Subcutaneous abdominal adipose tissue (tissue), 5 donors: ENCODE measurements at regions not wholly inside any gene's neighbourhood (a gene's known extent, or its start where the extent isn't known, plus 50 kb on each side); places are given as distances from the start of the nearest gene placed in this dataset.

Experiments used
- H3K27ac ChIP-seq: one replicate; pipeline ENCODE4 v1.7.0; 2013; ENCODE audit warnings: low read depth, mild to moderate bottlenecking, inconsistent platforms, low read length, moderate library complexity
- H3K27me3 ChIP-seq, 5 donors: one replicate each; pipeline ENCODE4 v1.7.0; 2013; ENCODE audit warnings: low read length in 5 of 5, inconsistent platforms in 1 of 5; ENCODE audit not compliant: control insufficient read depth in 5 of 5, insufficient read depth in 4 of 5
- H3K36me3 ChIP-seq, 5 donors: one replicate each; pipeline ENCODE4 v1.7.0; 2013; ENCODE audit warnings: low read length in 5 of 5; ENCODE audit not compliant: control insufficient read depth in 5 of 5, insufficient read depth in 5 of 5
- H3K4me1 ChIP-seq, 5 donors: one replicate each; pipeline ENCODE4 v1.7.0; 2013; ENCODE audit warnings: low read length in 5 of 5, mild to moderate bottlenecking in 3 of 5, moderate library complexity in 1 of 5; ENCODE audit not compliant: control insufficient read depth in 5 of 5, insufficient read depth in 5 of 5
- H3K4me3 ChIP-seq, 5 donors: one replicate each; pipeline ENCODE4 v1.7.0; 2013; ENCODE audit warnings: low read length in 5 of 5, low read depth in 1 of 5
- H3K9ac ChIP-seq, 5 donors: one replicate each; pipeline ENCODE4 v1.7.0; 2013; ENCODE audit warnings: low read length in 5 of 5, mild to moderate bottlenecking in 4 of 5, moderate library complexity in 3 of 5
- H3K9me3 ChIP-seq, 5 donors: one replicate each; pipeline ENCODE4 v1.7.0; 2013; ENCODE audit warnings: low read length in 5 of 5; ENCODE audit not compliant: control insufficient read depth in 5 of 5
- donor health status: healthy.
- donor health status: healthy.
- donor health status: healthy.
- donor health status: healthy.
- donor health status: healthy.

- Histone ChIP-seq H3K9ac (no peak overlapping the region), H3K27ac (no peak overlapping the region), H3K4me1 (peaks cover 0 to 9% (median 8%) of the 10 kb centered on the region in 5 donors), H3K9me3 (no peaks in the 10 kb centered on the region), H3K27me3 (no peaks in the 10 kb centered on the region), H3K36me3 (no peaks in the 10 kb centered on the region), H3K4me3 (no peak overlapping the region)
Measured at GRCh38 chr10:78260141-78260540, 226.5 kb downstream of the RPS24 start.

- H3K36me3 ChIP-seq = no peaks in the 10 kb centered on the region
- H3K27me3 ChIP-seq = no peaks in the 10 kb centered on the region
- no peak overlapping the region for H3K4me3 ChIP-seq
- H3K9ac ChIP-seq = no peak overlapping the region
- H3K4me1 ChIP-seq = peaks cover 0 to 8% (median 8%) of the 10 kb centered on the region in 5 donors
- no peaks in the 10 kb centered on the region for H3K9me3 ChIP-seq
- no peak overlapping the region for H3K27ac ChIP-seq
Measured at GRCh38 chr10:78260680-78261079, 227.0 kb downstream of the RPS24 start.

GRCh38 chr10:78261291-78261690 is 227.6 kb downstream of the RPS24 start:
- Histone ChIP-seq H3K9me3 (no peaks in the 10 kb centered on the region), H3K27me3 (no peaks in the 10 kb centered on the region), H3K27ac (no peak overlapping the region)

GRCh38 chr10:78262860-78263259 is 229.2 kb downstream of the RPS24 start:
- Histone ChIP-seq H3K36me3 (no peaks in the 10 kb centered on the region), H3K9ac (no peak overlapping the region), H3K4me3 (no peak overlapping the region), H3K9me3 (no peaks in the 10 kb centered on the region), H3K4me1 (no peaks in the 10 kb centered on the region), H3K27ac (no peak overlapping the region), H3K27me3 (no peaks in the 10 kb centered on the region)

More at GRCh38 chr10:78261291-78261690, 227.6 kb downstream of the RPS24 start:
- Histone ChIP-seq H3K9ac (no peak overlapping the region), H3K4me1 (peaks cover 0 to 2% (median 2%) of the 10 kb centered on the region in 5 donors), H3K4me3 (no peak overlapping the region), H3K36me3 (no peaks in the 10 kb centered on the region)

- Histone ChIP-seq H3K9ac (no peak overlapping the region), H3K27me3 (no peaks in the 10 kb centered on the region), H3K36me3 (no peaks in the 10 kb centered on the region), H3K27ac (no peak overlapping the region), H3K4me1 (no peaks in the 10 kb centered on the region), H3K9me3 (no peaks in the 10 kb centered on the region), H3K4me3 (no peak overlapping the region)
Measured at GRCh38 chr10:78263521-78263988, 229.9 kb downstream of the RPS24 start.

GRCh38 chr10:78264361-78264760 is 230.7 kb downstream of the RPS24 start:
- H3K36me3 ChIP-seq = no peaks in the 10 kb centered on the region
- no peak overlapping the region for H3K27ac ChIP-seq
- no peaks in the 10 kb centered on the region for H3K4me1 ChIP-seq
- H3K4me3 ChIP-seq = no peak overlapping the region
- H3K9me3 ChIP-seq = no peaks in the 10 kb centered on the region
- H3K27me3 ChIP-seq = no peaks in the 10 kb centered on the region
- no peak overlapping the region for H3K9ac ChIP-seq

- H3K4me1 ChIP-seq = no peaks in the 10 kb centered on the region
- H3K9ac ChIP-seq = no peak overlapping the region
- H3K36me3 ChIP-seq = no peaks in the 10 kb centered on the region
- no peak overlapping the region for H3K27ac ChIP-seq
- H3K9me3 ChIP-seq = no peaks in the 10 kb centered on the region
- no peak overlapping the region for H3K4me3 ChIP-seq
- H3K27me3 ChIP-seq = no peaks in the 10 kb centered on the region
Measured at GRCh38 chr10:78266741-78267469, 233.2 kb downstream of the RPS24 start.

GRCh38 chr10:78267598-78267997 is 233.9 kb downstream of the RPS24 start:
- H3K27me3 ChIP-seq = no peaks in the 10 kb centered on the region
- no peaks in the 10 kb centered on the region for H3K4me1 ChIP-seq
- H3K9ac ChIP-seq = no peak overlapping the region
- no peaks in the 10 kb centered on the region for H3K36me3 ChIP-seq
- H3K4me3 ChIP-seq = no peak overlapping the region
- peaks cover 0 to 5% (median 3%) of the 10 kb centered on the region in 5 donors for H3K9me3 ChIP-seq
- no peak overlapping the region for H3K27ac ChIP-seq

- Histone ChIP-seq H3K9ac (no peak overlapping the region), H3K36me3 (no peaks in the 10 kb centered on the region), H3K9me3 (peaks cover 0 to 5% (median 5%) of the 10 kb centered on the region in 5 donors), H3K27me3 (peaks cover 0 to 2% (median 0%) of the 10 kb centered on the region in 5 donors), H3K27ac (no peak overlapping the region), H3K4me1 (no peaks in the 10 kb centered on the region), H3K4me3 (no peak overlapping the region)
Measured at GRCh38 chr10:78269060-78269459, 235.4 kb downstream of the RPS24 start.

GRCh38 chr10:78272329-78272728 is 238.7 kb downstream of the RPS24 start:
- no peaks in the 10 kb centered on the region for H3K4me1 ChIP-seq
- no peaks in the 10 kb centered on the region for H3K36me3 ChIP-seq
- no peak overlapping the region for H3K4me3 ChIP-seq
- peaks cover 0 to 5% (median 5%) of the 10 kb centered on the region in 5 donors for H3K9me3 ChIP-seq
- no peak overlapping the region for H3K9ac ChIP-seq
- no peak overlapping the region for H3K27ac ChIP-seq
- H3K27me3 ChIP-seq = peaks cover 0 to 2% (median 0%) of the 10 kb centered on the region in 5 donors
